NCI-H2029 (cell line): ENCODE measurements at regions not wholly inside any gene's neighbourhood (a gene's known extent, or its start where the extent isn't known, plus 50 kb on each side); places are given as distances from the start of the nearest gene placed in this dataset.
"Not testable (repeated sequence)": the region's sequence is repeated elsewhere in the genome, so short reads cannot be mapped to it uniquely, and the experiment has no call there.

Experiments used
- DNase-seq: peaks from one replicate; lab custom pipeline; 2025; lab: John Stamatoyannopoulos, UW

GRCh38 chr7:106749165-106749564 is 88.2 kb upstream of the CCDC71L start:
- DNase-seq = no peak

- DNase-seq = no peak
Measured at GRCh38 chr7:106750773-106751172, 89.8 kb upstream of the CCDC71L start.

GRCh38 chr7:106752367-106752766 is 91.4 kb upstream of the CCDC71L start:
- no peak for DNase-seq

- not testable (repeated sequence) for DNase-seq
Measured at GRCh38 chr7:106755024-106755423, 94.1 kb upstream of the CCDC71L start.

GRCh38 chr7:106755641-106756040 is 94.7 kb upstream of the CCDC71L start:
- no peak for DNase-seq

GRCh38 chr7:106756071-106756470 is 95.1 kb upstream of the CCDC71L start:
- DNase-seq = no peak

- no peak for DNase-seq
Measured at GRCh38 chr7:106756884-106757283, 95.9 kb upstream of the CCDC71L start.

GRCh38 chr7:106757846-106758245 is 96.9 kb upstream of the CCDC71L start:
- peak; percentile 36 for DNase-seq

- DNase-seq = not testable (repeated sequence)
Measured at GRCh38 chr7:106762845-106763244, 101.9 kb upstream of the CCDC71L start.

GRCh38 chr7:106763717-106764116 is 101.4 kb upstream of the PIK3CG start:
- DNase-seq = no peak

GRCh38 chr7:106765727-106766355 is 99.2 kb upstream of the PIK3CG start:
- DNase-seq = no peak

- no peak for DNase-seq
Measured at GRCh38 chr7:106766551-106766950, 98.5 kb upstream of the PIK3CG start.

GRCh38 chr7:106767078-106767477 is 98.0 kb upstream of the PIK3CG start:
- no peak for DNase-seq

GRCh38 chr7:106767498-106768323 is 97.4 kb upstream of the PIK3CG start:
- DNase-seq = no peak

GRCh38 chr7:106768324-106768751 is 96.7 kb upstream of the PIK3CG start:
- no peak for DNase-seq

GRCh38 chr7:106770191-106770590 is 94.9 kb upstream of the PIK3CG start:
- no peak for DNase-seq

- no peak for DNase-seq
Measured at GRCh38 chr7:106772655-106773108, 92.4 kb upstream of the PIK3CG start.

- DNase-seq = no peak
Measured at GRCh38 chr7:106773228-106773627, 91.9 kb upstream of the PIK3CG start.

GRCh38 chr7:106773721-106774120 is 91.4 kb upstream of the PIK3CG start:
- no peak for DNase-seq

GRCh38 chr7:106774213-106774767 is 90.8 kb upstream of the PIK3CG start:
- DNase-seq = no peak

- DNase-seq = no peak
Measured at GRCh38 chr7:106774768-106775551, 90.1 kb upstream of the PIK3CG start.

GRCh38 chr7:106775552-106775936 is 89.5 kb upstream of the PIK3CG start:
- no peak for DNase-seq
